GM19035 (cell line): ENCODE measurements at regions not wholly inside any gene's neighbourhood (a gene's known extent, or its start where the extent isn't known, plus 50 kb on each side); places are given as distances from the start of the nearest gene placed in this dataset.

Experiments
- ATAC-seq: cut with Tn5 transposase; IDR thresholded peaks from one replicate; pipeline ENCODE4 v1.9.1; 2021; ENCODE audit not compliant: unreplicated experiment

DNA sequence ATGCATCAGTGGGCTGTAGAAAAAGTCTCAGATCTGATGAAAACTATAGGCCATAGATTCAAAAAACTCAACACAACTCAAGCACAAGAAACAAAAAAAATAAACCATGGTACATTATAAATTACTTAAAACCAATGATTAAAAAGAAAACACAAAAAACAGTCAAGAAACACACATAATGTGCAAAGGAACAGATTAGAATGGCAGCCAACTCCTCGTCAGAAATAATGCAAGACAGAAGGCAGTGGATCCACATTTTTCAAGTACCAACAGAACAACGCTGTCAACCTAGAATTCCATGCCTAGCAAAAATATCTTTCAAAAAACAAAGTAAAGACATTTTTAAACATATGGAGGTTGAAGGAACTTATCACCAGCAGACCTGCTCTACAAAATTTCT, 69.7 kb downstream of the PSMB1 start:
- ATAC-seq: no peak

DNA sequence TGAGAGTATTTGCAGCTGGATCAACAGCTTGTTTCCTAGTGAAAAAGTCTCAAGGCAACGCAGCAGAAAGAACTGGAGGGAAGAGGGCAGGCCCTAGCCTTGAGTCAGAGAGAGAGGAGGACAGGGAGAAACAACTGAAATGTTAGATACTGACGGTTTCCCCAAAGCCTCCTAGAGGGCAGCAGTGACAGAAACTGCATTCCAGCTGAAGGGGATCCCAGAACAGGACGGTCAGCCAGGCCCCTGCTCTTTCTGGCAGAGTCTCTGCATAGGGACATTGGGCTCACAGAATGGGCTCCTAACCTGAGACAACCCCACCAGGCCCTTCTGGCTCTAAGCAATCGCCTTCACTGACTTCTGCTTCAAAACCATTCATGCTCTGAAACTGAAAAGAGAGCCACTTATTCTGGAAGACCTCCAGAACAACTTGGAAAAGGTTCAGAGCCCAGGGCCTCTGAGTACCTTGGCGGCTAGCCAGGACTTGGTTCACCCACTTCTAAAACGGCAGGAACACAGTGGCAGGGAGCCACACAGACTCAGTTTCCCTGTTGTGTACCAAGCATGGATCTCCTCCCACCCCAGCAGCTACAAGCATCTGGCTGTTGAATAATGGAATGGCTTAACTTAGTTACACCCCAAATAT, 72.9 kb downstream of the PSMB1 start:
- ATAC-seq: no peak

DNA sequence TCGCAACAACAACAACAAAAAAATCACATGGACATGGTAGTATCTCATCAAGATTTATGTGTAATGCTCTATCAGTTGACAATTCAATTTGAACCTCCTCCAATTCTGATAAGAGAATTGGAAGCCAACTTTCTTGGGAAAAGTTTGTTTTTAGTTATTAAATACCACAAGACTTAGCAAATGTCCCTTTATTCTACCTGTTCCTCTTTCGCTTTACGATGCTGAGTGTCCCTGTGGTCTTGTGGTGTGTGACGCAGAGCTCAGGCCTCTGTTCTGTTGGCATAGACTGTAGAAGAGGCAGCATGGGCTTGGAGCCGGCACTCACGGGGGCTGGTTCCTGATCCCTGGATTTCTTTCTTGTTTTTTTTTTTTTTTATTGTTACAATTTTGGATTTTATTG, 76.7 kb downstream of the PSMB1 start:
- no peak for ATAC-seq

DNA sequence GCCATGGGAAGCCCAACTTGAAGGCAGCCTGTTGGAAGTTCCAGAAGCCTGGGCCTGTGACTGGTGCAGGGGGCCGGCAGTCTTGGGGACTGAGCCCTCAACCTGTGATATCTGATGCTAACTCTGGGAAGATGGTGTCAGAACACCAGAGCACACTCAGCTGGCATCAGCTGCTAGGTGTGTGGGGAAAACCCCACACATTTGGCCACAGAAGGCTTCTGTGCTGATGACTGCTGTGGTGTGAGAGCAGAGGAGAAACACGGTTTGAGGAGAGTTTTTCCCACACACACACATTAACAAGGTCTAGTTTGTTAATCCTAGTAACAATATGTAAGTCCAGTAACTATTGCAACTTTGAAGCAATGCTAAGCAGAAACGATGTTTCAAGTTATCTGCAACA, 78.0 kb downstream of the PSMB1 start:
- ATAC-seq: no peak

DNA sequence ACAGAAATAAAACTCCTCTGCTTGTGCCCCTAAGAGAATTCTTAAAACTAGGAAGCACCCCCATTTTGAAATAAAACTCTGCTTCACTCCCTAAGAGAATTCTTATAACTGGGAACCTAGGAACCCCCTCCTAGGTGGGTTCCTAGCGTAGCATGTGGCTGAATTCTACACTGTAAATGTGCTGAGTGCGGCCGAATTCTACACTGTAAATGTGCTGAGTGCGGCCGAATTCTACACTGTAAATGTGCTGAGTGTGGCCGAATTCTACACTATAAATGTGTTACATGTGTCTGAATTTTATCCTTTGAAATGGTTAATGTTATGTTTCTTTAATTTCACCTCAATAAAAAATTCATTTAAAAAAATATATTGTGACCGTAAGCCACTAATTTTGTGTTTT, 79.3 kb downstream of the PSMB1 start:
- no peak for ATAC-seq

DNA sequence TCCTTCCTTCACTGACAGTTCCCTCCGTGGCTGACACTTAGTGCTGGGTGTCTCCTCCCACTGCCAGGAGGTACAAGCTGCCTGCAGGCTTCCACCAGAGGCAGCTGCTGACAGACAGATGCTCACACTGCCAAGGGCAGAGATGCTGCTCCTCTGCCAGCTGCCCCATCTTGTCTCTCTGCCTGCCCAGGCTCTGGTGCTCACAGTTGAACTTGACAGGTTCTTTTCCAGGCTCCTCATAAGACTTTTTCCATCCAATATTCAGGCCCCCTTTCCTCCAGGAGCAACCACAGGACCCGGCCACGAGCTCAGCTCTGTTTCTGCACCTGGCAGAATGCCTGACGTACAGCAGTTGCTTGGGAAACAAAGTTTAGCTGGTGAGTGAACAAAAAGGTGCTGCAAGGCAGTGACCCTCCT, 79.8 kb downstream of the PSMB1 start:
- ATAC-seq: no peak

DNA sequence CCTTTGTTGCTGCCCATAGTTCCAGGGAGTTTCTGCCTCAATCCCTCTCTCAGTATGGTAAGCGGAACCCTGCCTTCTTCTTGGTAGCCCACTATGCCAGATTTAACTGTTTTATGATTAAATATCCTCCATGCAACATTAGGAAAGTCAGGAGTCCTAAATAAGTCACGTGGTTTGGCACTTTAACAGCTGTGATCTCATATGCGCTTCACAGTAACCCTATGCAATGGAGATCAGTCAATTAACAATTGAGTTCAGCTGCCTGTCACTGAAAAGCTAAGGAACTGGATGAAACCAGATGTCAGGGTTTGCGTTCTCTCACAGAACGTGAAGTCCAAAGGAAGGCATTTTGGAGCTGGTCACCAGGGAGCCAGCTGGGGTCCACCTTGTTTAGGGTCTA, 81.6 kb downstream of the PSMB1 start:
- no peak for ATAC-seq

DNA sequence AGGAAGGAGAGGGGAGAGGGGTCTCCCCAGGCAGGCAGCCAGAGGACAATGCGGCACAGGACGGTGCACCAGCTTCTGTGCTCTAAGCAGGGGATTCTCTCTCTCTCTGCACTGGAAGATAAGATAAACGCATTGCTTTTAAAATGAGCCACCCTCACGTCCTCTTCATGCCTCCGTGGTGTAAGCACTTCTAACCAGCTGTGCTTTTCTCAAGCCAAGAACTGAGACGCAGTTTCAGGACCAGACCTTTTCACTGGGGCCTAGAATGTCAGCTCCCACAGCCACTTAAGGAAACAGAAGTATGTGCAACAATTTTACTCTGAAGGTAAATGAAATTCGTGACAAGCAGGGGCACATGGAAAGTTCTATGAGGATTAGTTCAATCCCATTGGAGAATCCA, 82.4 kb downstream of the PSMB1 start:
- no peak for ATAC-seq

DNA sequence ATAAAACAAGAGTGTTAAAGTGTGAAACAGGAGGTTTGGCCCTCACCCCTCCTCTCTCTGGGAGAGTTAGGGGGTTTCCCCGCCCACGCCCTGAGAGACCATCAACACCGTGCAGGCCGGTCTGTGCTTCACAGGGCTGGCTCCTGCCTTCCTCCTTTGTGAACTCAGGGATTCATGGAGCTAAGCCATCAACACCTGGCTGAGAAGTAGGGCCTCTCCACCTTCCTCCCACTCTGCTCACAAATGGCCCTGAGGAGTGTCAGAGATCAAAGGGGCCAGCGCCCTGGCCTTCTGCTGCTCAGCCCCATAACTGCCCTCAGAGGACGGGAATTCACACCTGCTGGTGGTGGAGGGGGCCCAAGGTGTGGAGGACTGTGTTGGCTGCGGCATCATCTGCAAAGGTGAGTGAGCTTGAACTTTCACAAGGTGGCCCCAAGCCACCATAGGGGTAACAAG, 88.6 kb downstream of the PSMB1 start:
- ATAC-seq: peak; percentile 50

DNA sequence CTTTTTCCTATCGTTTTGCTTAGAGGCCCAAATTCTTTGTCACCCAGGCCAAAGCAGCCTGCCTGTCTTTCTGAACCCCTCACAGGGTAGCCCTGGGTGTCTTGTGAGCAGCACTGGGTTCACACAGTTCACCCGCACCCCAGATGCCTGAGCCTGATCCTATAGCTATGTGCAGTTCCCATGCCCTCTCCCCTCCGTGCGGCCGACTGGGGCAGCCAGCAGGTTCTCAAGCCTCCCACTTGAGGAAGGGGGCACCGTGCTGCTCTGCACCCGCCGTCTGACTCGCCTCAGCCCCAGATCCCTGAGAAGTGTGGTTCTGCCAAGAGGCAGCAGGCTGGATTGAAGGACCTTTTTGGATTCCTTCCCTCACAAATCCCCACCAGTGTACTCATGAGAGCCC, 89.0 kb downstream of the PSMB1 start:
- no peak for ATAC-seq

DNA sequence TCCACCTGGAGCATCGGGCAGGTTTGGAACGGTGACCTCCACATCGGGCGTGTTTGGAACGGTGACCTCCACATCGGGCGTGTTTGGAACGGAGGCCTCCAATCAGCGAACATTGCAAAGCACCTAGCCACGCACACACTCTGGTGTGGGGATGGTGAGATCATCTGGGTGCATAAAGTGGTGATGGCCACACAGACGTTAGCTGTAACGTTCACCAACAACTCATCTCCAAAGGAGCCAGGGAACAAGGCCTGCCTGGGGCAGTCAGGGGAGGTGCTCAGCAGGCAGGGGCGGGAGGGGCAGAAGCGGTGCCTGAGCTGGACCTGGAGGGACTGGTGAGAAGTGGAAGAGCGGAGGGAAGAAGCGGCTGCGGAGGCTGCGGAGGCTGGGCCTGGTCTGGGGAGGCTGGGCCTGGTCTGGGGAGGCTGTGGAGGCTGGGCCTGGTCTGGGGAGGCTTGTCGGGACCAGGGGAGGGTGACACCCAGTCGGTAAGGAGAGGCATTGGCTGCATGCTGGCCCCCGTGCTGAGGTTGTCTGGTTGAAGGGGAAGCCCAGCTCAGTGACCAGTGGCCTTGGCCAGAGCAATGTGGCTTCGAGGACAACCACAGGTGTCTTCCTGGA, 89.9 kb downstream of the PSMB1 start:
- ATAC-seq: no peak

DNA sequence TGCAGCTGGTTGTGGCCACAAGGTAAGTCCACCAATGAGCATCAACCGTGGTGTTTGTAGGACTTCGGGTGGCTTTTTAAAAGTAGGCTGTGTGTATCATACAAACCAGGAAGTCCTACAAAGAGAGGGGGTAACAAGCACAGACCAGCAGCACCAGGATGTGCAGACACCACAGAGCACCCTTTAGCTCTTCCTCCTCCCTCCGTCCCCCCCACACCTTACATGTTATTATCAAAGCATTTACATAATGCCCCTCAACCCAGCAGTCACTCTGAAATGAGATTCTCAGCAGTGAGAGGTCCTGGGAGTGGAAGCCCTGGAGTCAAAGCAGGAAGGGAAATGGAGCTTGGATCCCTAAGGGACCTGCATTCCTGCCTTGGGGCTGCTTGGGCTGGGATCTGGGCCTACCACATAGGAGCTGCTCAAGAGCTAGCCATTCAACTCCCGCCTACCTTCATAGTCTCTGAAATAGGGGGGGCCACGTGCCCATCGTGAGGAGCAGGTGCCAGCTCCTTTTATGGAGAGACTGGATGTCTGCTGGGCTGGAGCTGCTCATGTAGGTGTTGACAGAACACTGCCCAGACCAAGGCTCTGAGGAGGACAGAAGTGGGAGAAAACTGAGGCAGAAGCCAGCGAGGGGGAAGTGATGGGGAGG, 90.6 kb downstream of the PSMB1 start:
- ATAC-seq: no peak

DNA sequence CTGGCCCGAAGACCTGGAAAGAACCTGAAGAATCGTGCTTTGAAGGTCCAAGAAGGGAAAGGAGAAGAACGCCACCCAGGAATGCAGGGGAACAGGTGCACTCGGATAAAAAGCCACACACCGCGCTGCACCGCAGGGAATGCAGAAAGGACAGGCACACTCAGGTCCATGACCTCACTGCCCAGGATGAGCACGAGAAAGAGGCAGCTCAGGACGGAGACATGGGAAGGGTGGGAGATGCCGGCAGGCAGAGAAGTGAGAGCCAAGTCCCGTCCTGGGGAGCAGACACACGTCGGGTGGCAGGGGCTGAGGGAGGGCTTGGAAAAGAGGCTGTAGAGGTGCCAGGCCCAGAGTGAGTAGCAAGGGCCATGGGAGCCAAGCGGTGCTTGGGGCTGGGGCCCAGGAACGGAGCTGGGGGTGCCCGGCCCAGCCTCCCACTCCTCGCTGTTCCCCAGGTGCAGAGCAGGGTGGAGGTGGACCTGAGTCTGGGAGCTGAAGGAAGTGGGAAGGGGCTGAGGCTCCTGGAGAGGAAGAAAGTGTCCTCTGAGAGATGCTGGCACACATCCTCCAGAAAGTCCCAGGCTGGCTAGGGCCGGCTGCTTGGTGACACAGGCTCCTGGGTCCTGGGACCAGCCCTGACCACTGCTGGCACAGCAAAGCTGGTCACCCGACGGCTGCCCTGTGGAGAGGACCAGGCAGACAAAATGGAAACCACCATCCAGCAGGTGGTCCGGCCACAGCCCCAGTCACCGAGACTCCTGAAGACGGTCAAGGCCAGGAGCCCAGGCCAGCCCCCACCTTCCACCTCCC, 91.3 kb downstream of the PSMB1 start:
- no peak for ATAC-seq

DNA sequence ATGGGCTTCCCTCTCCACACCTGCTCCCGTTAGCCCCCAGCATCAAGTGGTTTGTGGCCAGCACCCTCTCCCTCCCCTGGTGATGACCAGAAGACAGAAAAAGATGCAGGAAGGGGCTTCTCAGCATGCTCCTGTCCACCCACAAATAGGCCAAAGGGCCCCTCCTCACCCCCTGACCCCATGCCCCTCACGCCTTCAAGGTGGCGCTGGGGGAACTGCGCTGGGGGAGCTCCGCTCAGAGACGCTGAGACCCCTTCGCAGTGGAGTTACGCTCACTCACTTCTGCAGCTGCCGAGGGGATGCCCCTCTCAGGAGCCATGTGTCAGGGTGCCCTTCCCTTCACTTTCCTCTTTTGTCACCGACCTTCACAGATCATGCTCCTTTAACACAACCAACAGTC, 92.0 kb downstream of the PSMB1 start:
- ATAC-seq: no peak

DNA sequence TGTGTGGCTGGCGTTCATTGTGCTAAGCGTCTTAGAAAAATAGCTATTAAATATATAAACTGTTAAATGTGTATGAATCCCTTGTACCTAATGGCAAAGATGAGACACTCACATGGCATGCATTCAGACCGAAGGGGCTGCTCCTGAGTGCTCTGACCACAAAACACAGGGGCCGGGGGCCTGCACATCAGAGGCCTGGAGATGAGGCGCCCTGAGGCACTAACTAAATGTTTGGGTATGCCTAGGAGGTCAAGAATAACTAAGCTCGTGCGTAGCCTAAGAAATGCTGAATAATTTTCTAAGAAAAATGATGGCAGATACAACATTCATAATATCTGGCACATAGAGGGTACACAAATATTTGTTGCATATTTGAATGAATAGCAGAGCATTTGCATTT, 92.5 kb downstream of the PSMB1 start:
- no peak for ATAC-seq

DNA sequence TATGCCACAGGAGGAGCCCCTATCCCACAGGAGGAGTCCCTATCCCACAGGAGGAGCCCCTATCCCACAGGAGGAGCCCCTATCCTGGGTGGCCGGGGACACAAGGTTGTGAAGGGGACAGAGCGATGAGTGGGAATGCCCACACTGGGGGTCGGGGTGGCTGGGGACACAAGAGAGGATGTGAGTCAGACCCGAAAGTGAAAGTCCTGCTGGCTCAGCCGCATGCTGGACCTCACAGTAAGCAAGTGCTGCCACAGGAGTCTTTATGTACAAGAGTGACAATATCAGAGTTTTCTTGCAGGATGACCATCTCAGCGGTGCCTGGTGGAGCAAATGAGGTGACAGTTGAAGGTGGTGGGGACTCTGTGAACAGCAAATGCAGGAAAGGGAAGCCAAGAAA, 93.7 kb downstream of the PSMB1 start:
- peak; percentile 75 for ATAC-seq

DNA sequence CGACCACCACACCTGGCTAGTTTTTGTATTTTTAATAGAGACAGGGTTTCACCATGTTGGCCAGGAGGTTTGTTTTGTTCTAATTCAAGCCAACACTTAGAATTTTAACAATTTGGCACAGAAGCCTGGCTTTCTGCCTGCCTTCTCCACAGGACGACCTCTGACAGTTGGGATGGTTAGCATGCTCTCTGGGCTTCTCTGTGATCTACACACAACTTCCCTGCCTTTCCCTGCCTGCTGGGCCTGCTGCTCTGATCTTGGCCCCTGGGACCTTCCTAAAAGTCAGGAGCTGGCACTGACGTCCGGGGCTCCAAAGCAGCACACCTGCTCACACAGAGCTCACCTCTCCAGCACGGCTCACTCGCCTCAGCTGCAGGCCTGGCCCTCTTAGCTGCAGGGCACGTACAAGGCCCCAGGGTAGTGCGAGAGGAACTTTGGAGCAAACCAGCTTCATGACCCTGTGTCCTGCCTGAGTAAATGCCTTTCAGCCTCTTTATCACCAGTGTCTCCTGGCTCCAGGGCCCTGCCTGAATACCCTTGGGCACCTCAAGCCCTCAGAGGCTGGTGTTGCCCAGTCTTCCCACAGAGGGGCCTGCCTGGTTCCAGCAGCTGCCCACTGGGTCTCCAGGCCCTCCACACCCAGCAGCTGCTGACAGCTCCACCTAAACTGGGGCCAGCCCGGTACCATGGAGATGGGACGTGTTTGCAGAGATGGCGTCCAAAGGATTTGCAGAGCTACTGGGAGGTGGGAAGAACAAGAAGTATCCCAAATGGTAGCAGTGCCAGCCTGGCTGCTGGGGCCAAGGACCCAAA, 96.0 kb downstream of the PSMB1 start:
- ATAC-seq: no peak
